ENCODE measurements at regions not wholly inside any gene's neighbourhood (a gene's known extent, or its start where the extent isn't known, plus 50 kb on each side); places are given as distances from the start of the nearest gene placed in this dataset.
"Not testable (repeated sequence)": the region's sequence is repeated elsewhere in the genome, so short reads cannot be mapped to it uniquely, and the experiment has no call there.

- no peak overlapping the region for H3K27ac Mint-ChIP-seq
- H3K9me3 Mint-ChIP-seq: no peaks in the 10 kb centered on the region
- H3K4me1 Mint-ChIP-seq: no peaks in the 10 kb centered on the region
- no peaks in the 10 kb centered on the region for H3K36me3 Mint-ChIP-seq
- H3K27me3 Mint-ChIP-seq: no peaks in the 10 kb centered on the region
- H3K4me3 Mint-ChIP-seq: no peak overlapping the region
Measured at GRCh38 chr9:81789721-81790120, 100.4 kb upstream of the TLE1 start.

GRCh38 chr9:81790166-81790565, 100.8 kb upstream of the TLE1 start:
- H3K4me1 Mint-ChIP-seq: no peaks in the 10 kb centered on the region
- no peak overlapping the region for H3K4me3 Mint-ChIP-seq
- no peaks in the 10 kb centered on the region for H3K36me3 Mint-ChIP-seq
- no peak overlapping the region for H3K27ac Mint-ChIP-seq
- H3K9me3 Mint-ChIP-seq: no peaks in the 10 kb centered on the region
- no peaks in the 10 kb centered on the region for H3K27me3 Mint-ChIP-seq

DNA sequence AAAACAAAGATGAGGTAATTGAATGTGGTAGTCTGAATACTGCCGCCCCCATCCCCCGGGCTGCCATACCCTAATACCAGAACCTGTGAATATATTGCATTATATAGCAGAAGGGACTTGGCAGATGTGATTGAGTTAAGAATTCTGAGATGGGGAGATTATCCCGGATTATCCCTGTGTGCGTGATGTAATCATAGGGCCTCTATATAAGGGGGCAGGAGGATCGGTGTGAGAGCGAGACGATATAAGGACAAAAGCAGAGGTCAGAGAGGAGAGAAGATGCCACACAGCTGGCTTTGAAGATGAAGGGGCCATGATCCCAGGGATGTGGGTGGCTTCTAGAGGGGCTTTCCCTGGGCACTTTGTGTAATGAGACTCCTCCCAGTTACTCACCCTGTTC, 101.7 kb upstream of the TLE1 start:
- Mint-ChIP-seq H3K27ac (no peak overlapping the region), H3K36me3 (no peaks in the 10 kb centered on the region), H3K27me3 (no peaks in the 10 kb centered on the region), H3K9me3 (no peaks in the 10 kb centered on the region), H3K4me3 (no peak overlapping the region), H3K4me1 (no peaks in the 10 kb centered on the region)

DNA sequence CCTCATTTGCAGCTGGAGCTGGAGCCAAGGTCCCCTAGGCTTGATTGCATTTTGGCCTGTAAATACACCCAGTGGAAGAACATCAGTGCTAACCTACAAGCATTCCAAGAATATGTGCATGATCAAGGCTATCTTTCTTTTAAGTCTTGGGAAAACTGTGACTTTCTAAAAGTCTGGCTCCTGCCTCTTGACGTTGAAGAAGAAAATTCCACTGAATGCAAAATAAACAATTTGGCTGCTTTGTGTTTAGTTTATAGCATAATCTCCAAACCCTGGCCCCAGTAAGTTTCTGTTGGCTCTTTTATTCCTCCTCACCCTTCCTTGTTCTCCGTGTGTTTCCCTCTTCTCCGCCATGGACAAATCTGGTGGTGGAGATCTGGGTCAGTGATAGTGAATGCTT, 109.3 kb upstream of the TLE1 start:
- Mint-ChIP-seq H3K27ac (no peak overlapping the region), H3K4me3 (no peak overlapping the region), H3K27me3 (no peaks in the 10 kb centered on the region), H3K36me3 (no peaks in the 10 kb centered on the region), H3K9me3 (no peaks in the 10 kb centered on the region), H3K4me1 (no peaks in the 10 kb centered on the region)

DNA sequence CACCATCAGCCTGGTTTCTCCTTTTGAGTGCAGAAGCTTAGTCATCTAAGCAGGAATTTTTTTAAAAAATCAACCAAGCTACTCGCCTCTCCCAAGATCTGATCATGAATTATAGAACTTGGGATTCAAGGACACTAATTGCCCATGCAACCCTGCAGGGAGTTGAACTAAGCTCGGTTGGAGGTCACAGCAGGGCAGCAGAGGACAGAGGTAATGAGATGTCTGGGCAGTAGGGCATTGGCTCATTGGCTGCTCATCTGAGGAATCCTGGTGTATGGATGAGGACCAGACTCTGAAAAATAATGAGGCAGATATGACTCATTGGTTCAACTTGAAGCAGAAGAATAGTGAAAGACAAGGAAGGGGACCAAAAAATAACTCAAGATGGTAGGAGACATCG, 111.8 kb upstream of the TLE1 start:
- Mint-ChIP-seq H3K36me3 (no peaks in the 10 kb centered on the region), H3K27me3 (no peaks in the 10 kb centered on the region), H3K27ac (no peak overlapping the region), H3K4me3 (no peak overlapping the region), H3K4me1 (no peaks in the 10 kb centered on the region), H3K9me3 (no peaks in the 10 kb centered on the region)

DNA sequence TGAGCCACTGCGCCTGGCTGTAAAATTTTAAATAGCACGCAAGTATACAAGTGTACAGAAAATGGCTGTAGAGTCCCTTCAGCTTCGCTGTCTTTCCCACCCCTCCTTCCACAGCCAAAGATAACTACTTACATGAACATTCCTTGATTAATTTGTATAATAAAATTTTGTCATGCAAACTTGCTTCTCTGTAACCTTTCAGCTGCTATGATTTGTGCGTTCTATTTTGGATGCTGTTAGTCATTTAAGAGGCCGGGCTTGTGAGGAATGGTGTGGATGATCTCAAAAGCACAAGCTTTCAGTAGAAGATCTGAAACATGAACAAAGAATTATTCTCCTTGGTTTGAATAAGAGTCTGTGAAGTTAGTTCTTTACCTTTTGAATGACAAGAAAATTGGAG, 115.0 kb upstream of the TLE1 start:
- H3K4me3 Mint-ChIP-seq: no peak overlapping the region

DNA sequence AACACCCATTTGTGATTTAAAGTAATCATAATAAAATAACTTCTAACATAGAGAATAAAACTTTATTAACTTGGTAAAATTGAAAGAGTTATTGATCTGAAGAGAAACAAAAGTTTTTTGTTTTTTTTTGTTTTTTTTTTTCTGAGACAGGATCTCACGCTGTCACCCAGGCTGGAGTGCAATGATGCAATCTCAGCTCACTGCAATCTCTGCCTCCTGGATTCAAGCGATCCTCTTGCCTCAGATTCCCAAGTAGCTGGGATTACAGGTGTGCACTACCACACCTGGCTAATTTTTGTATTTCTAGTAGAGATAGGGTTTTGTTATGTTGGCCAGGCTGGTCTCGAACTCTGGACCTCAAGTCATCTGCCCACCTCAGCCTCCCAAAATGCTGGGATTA, 116.5 kb upstream of the SPATA31D4 start:
- H3K36me3 Mint-ChIP-seq, H3K27me3 Mint-ChIP-seq, H3K27ac Mint-ChIP-seq, H3K9me3 Mint-ChIP-seq, H3K4me3 Mint-ChIP-seq: not testable (repeated sequence)
- peaks cover 19% of the 10 kb centered on the region for H3K4me1 Mint-ChIP-seq

More for the DNA sequence above, 115.0 kb upstream of the TLE1 start:
- H3K36me3 Mint-ChIP-seq: no peaks in the 10 kb centered on the region
- no peaks in the 10 kb centered on the region for H3K9me3 Mint-ChIP-seq
- H3K27me3 Mint-ChIP-seq: no peaks in the 10 kb centered on the region
- H3K4me1 Mint-ChIP-seq: no peaks in the 10 kb centered on the region
- H3K27ac Mint-ChIP-seq: no peak overlapping the region

- H3K9me3 Mint-ChIP-seq: no peaks in the 10 kb centered on the region
- peaks cover 19% of the 10 kb centered on the region for H3K4me1 Mint-ChIP-seq
- no peak overlapping the region for H3K4me3 Mint-ChIP-seq
- H3K36me3 Mint-ChIP-seq: no peaks in the 10 kb centered on the region
- H3K27me3 Mint-ChIP-seq: no peaks in the 10 kb centered on the region
- H3K27ac Mint-ChIP-seq: no peak overlapping the region
Measured at GRCh38 chr9:81814401-81814793, 113.8 kb upstream of the SPATA31D4 start.

DNA sequence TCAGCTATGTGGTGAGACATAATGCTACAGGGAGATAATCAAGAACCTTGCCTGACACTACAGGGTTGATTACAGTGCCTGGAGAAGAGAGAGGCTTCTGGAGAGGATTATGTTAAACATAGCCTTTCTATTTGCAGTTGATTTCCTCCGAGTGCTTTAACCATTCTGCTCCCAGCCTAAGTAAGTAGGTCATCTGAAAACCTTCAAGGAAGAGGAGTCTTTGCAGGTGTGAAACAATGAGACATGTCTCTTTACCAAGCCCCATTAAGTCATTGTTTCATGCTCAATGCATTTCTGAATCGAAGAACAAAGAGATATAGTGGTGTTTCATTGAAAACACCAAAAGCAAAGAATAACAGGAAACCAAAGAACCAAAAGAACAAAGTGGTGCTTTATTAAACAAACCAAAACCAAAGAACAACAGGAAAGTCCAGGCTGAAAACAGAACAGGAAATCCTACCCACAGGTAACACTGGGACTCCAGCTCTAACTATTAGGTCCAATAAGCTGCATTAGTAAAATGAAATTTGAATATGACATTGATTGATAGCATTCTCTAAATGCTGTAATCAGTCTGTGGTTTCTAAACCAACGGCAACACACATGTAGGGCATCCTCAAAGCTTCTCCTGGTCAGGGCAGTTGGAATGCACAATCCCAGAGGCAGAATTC, 113.3 kb upstream of the SPATA31D4 start:
- no peaks in the 10 kb centered on the region for H3K9me3 Mint-ChIP-seq
- no peaks in the 10 kb centered on the region for H3K36me3 Mint-ChIP-seq
- no peak overlapping the region for H3K27ac Mint-ChIP-seq
- peaks cover 19% of the 10 kb centered on the region for H3K4me1 Mint-ChIP-seq
- H3K4me3 Mint-ChIP-seq: no peak overlapping the region
- no peaks in the 10 kb centered on the region for H3K27me3 Mint-ChIP-seq

- no peak overlapping the region for H3K4me3 Mint-ChIP-seq
- H3K4me1 Mint-ChIP-seq: peaks cover 19% of the 10 kb centered on the region
- no peaks in the 10 kb centered on the region for H3K27me3 Mint-ChIP-seq
- H3K36me3 Mint-ChIP-seq: no peaks in the 10 kb centered on the region
- no peak overlapping the region for H3K27ac Mint-ChIP-seq
- no peaks in the 10 kb centered on the region for H3K9me3 Mint-ChIP-seq
Measured at GRCh38 chr9:81815781-81816180, 112.4 kb upstream of the SPATA31D4 start.

DNA sequence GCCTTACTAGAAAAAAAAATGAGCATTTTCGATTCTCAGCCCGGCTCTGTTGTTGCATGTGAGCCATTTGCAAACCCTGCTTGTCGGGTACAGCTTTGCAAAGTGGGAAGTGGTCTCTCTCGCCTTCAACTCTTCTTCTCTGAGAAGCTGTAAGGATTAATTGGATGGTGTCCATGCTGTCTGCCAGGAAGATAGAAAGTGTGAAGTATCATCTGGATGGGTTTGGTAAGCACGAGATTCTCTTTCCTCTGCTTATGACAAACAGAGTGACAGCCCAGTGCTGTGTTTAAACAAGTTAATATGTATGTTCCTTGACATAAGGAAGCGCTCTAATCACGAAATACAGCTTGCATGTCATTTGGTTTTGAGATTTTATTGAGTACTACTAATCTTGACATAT, 109.1 kb upstream of the SPATA31D4 start:
- H3K4me1 Mint-ChIP-seq: peaks cover 16% of the 10 kb centered on the region
- H3K36me3 Mint-ChIP-seq: no peaks in the 10 kb centered on the region
- no peaks in the 10 kb centered on the region for H3K9me3 Mint-ChIP-seq
- no peak overlapping the region for H3K4me3 Mint-ChIP-seq
- no peak overlapping the region for H3K27ac Mint-ChIP-seq
- peaks cover 1% of the 10 kb centered on the region for H3K27me3 Mint-ChIP-seq

GRCh38 chr9:81819859-81820546, 108.2 kb upstream of the SPATA31D4 start:
- Mint-ChIP-seq H3K27me3 (peaks cover 1% of the 10 kb centered on the region), H3K9me3 (no peaks in the 10 kb centered on the region), H3K36me3 (no peaks in the 10 kb centered on the region), H3K4me3 (no peak overlapping the region), H3K4me1 (peaks cover 7% of the 10 kb centered on the region), H3K27ac (no peak overlapping the region)

- no peak overlapping the region for H3K4me3 Mint-ChIP-seq
Measured at GRCh38 chr9:81822301-81822865, 105.8 kb upstream of the SPATA31D4 start.

DNA sequence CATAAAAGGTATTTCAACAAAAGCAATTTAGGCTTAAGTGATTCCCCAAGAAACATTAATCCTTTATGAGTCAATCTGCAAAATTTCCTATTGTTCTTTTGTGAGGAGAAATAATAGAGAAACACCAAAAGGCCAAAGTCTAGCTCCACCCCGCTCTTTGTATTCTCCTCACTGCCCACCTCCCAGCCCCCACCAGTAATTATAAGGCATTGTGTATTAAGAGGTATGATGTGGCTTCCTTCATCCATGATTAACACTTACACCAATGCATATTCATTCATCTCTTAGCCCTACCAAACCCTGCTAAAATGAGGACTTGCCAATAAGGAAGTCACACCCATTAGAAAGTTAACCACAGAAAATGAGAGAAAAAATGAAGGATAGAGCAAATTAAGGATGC, 105.3 kb upstream of the SPATA31D4 start:
- peaks cover 1% of the 10 kb centered on the region for H3K27me3 Mint-ChIP-seq
- H3K27ac Mint-ChIP-seq: no peak overlapping the region
- no peaks in the 10 kb centered on the region for H3K4me1 Mint-ChIP-seq
- H3K9me3 Mint-ChIP-seq: no peaks in the 10 kb centered on the region
- no peaks in the 10 kb centered on the region for H3K36me3 Mint-ChIP-seq
- H3K4me3 Mint-ChIP-seq: no peak overlapping the region

More at GRCh38 chr9:81822301-81822865, 105.8 kb upstream of the SPATA31D4 start:
- no peaks in the 10 kb centered on the region for H3K4me1 Mint-ChIP-seq
- no peaks in the 10 kb centered on the region for H3K9me3 Mint-ChIP-seq
- no peak overlapping the region for H3K27ac Mint-ChIP-seq
- peaks cover 1% of the 10 kb centered on the region for H3K27me3 Mint-ChIP-seq
- no peaks in the 10 kb centered on the region for H3K36me3 Mint-ChIP-seq

GRCh38 chr9:81823672-81824554, 104.3 kb upstream of the SPATA31D4 start:
- no peaks in the 10 kb centered on the region for H3K36me3 Mint-ChIP-seq
- no peak overlapping the region for H3K4me3 Mint-ChIP-seq
- H3K27me3 Mint-ChIP-seq: peaks cover 1% of the 10 kb centered on the region
- no peak overlapping the region for H3K27ac Mint-ChIP-seq
- H3K9me3 Mint-ChIP-seq: no peaks in the 10 kb centered on the region
- no peaks in the 10 kb centered on the region for H3K4me1 Mint-ChIP-seq

Measured in activated naive CD4-positive, alpha-beta T cell treated with anti-CD3 and anti-CD28 coated beads, Interleukin-2, amount 50 U/mL, for 24 hours (primary cell).